DMS53 (cell line): ENCODE measurements at regions not wholly inside any gene's neighbourhood (a gene's known extent, or its start where the extent isn't known, plus 50 kb on each side); places are given as distances from the start of the nearest gene placed in this dataset.
"Not testable (repeated sequence)": the region's sequence is repeated elsewhere in the genome, so short reads cannot be mapped to it uniquely, and the experiment has no call there.

Experiments
- DNase-seq: peaks from one replicate; lab custom pipeline; 2025; lab: John Stamatoyannopoulos, UW

GRCh38 chr21:9764294-9764693 is 757.1 kb upstream of the TPTE start:
- not testable (repeated sequence) for DNase-seq

GRCh38 chr21:9765538-9765937 is 755.8 kb upstream of the TPTE start:
- not testable (repeated sequence) for DNase-seq

- DNase-seq, result not testable (repeated sequence)
These were observed 754.3 kb upstream of the TPTE start for GRCh38 chr21:9766890-9767591.

- no peak for DNase-seq
These were observed 753.6 kb upstream of the TPTE start for GRCh38 chr21:9767592-9768375.

GRCh38 chr21:9768376-9769130 is 752.8 kb upstream of the TPTE start:
- not testable (repeated sequence) for DNase-seq

- DNase-seq, result not testable (repeated sequence)
These were observed 752.3 kb upstream of the TPTE start for GRCh38 chr21:9769131-9769498.

- not testable (repeated sequence) for DNase-seq
These were observed 751.4 kb upstream of the TPTE start for GRCh38 chr21:9769718-9770690.

- not testable (repeated sequence) for DNase-seq
These were observed 749.7 kb upstream of the TPTE start for GRCh38 chr21:9771466-9772347.

- no peak for DNase-seq
These were observed 749.1 kb upstream of the TPTE start for GRCh38 chr21:9772348-9772672.

GRCh38 chr21:9772877-9773420 is 748.4 kb upstream of the TPTE start:
- DNase-seq, result not testable (repeated sequence)

GRCh38 chr21:9774347-9774746 is 747.0 kb upstream of the TPTE start:
- DNase-seq, result no peak

- not testable (repeated sequence) for DNase-seq
These were observed 746.3 kb upstream of the TPTE start for GRCh38 chr21:9774901-9775593.

GRCh38 chr21:9775877-9776276 is 745.5 kb upstream of the TPTE start:
- DNase-seq, result not testable (repeated sequence)

- DNase-seq, result not testable (repeated sequence)
These were observed 744.9 kb upstream of the TPTE start for GRCh38 chr21:9776286-9777020.

- DNase-seq, result not testable (repeated sequence)
These were observed 742.8 kb upstream of the TPTE start for GRCh38 chr21:9778541-9778940.

- DNase-seq, result no peak
These were observed 740.9 kb upstream of the TPTE start for GRCh38 chr21:9780441-9780937.

GRCh38 chr21:9783587-9783986 is 737.8 kb upstream of the TPTE start:
- DNase-seq, result not testable (repeated sequence)

GRCh38 chr21:9784201-9784600 is 737.2 kb upstream of the TPTE start:
- not testable (repeated sequence) for DNase-seq

- DNase-seq, result not testable (repeated sequence)
These were observed 735.3 kb upstream of the TPTE start for GRCh38 chr21:9786092-9786491.
